GM13976 (cell line): ENCODE measurements at regions not wholly inside any gene's neighbourhood (a gene's known extent, or its start where the extent isn't known, plus 50 kb on each side); places are given as distances from the start of the nearest gene placed in this dataset.

Source experiments
- DNase-seq: peaks from one replicate; pipeline ENCODE4 v3.0.0; 2012; ENCODE audit warnings: low spot score
- CTCF ChIP-seq: IDR thresholded peaks from 2 replicates; pipeline ENCODE4 v1.5.1; 2012; ENCODE audit warnings: borderline replicate concordance, mild to moderate bottlenecking; ENCODE audit not compliant: insufficient read depth; ENCODE audit errors: extremely low read depth, missing control alignments, control extremely low read depth
- in situ Hi-C: fragments of 300-500 bp; cut with MboI; formaldehyde crosslinking; loops from one replicate; pipeline ENCODE4 v1.12.0; 2022; ENCODE audit warnings: low sequenced_read_pairs, mixed read lengths, inconsistent platforms; ENCODE audit not compliant: unreplicated experiment

GRCh38 chr3:24673596-24673995, 178.9 kb upstream of the THRB start:
- in situ Hi-C loops = no loop called here
- DNase-seq = no peak
- no peak for TF ChIP-seq CTCF

DNA sequence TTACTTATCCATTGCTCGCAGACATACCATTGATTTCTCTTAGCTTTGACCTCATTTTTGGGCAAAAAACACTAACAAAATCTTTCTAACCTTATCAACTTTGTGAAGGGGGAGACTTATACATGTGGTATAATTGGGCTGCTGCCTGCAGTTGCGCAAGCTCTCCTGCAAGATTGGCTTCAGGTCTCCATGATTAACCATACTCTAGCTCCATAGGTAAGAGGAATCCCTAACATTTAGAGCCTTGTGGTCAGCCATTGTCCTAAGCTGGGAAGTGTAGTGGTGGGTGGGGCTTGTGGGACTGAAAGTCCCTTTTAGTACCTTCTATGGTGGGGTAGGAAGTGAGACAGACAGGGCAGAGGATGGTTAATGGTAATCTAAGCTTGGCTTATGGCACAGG, 179.6 kb upstream of the THRB start:
- no peak for DNase-seq
- in situ Hi-C loops = no loop called here
- TF ChIP-seq CTCF = no peak

GRCh38 chr3:24678021-24678420, 183.4 kb upstream of the THRB start:
- in situ Hi-C loops = no loop called here
- no peak for DNase-seq
- TF ChIP-seq CTCF = no peak

GRCh38 chr3:24678421-24678865, 183.8 kb upstream of the THRB start:
- DNase-seq = no peak
- in situ Hi-C loops = no loop called here
- no peak for TF ChIP-seq CTCF

DNA sequence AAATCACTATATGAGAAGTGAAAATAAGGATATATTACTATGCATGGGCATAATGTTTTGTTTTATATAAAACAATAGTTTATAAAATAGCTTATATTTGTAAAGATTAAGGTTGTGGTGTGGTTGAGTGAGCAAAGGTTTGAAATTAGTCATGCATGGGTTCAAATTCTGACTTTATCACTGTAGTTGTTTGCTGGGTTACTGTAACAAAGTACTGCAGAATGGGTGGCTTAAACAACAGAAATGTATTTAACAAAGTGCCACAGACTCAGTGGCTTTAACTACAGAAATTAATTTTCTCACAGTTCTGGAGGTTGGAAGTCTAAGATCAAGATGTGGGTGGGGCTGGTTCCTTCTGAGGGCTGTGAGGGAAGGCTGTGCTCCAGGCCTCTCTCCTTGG, 184.8 kb upstream of the THRB start:
- no peak for TF ChIP-seq CTCF
- DNase-seq = no peak
- in situ Hi-C loops = no loop called here

- DNase-seq = peak; percentile 21
- in situ Hi-C loops = no loop called here
Measured at GRCh38 chr3:24680214-24680967, 185.7 kb upstream of the THRB start.

More at GRCh38 chr3:24680214-24680967, 185.7 kb upstream of the THRB start:
- peak; percentile 77 for TF ChIP-seq CTCF
